Kasumi-1 (cell line): ENCODE measurements at regions not wholly inside any gene's neighbourhood (a gene's known extent, or its start where the extent isn't known, plus 50 kb on each side); places are given as distances from the start of the nearest gene placed in this dataset.
A peak's percentile ranks its signal among the peaks of the same experiment; 100 is the strongest.
"Not testable (repeated sequence)": the region's sequence is repeated elsewhere in the genome, so short reads cannot be mapped to it uniquely, and the experiment has no call there.

Experiments
- DNase-seq, 2 experiments: peaks; one replicate each; lab custom pipeline; 2025; lab: John Stamatoyannopoulos, UW

DNA sequence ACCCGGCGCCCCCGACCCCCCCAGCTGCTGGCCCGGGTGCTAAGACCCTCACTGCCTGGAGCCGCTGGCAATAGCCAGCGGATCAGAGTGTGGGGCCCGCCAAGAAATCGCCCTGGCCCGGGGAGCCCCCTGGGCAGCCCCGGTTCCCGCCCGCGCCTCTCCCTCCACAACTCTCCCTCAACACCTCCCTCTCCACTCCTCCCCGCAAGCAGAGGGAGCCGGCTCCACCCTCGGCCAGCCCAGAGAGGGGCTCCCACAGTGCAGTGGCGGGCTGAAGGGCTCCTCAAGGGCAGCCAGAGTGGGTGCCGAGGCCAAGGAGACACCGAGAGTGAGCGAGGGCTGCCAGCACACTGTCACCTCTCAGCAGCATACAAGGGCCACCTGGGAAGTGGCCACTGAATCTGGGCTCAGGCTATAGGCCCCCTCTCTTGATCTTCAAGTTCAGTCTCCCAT, 385.5 kb downstream of the SEC14L1 start:
- no peak for DNase-seq

DNA sequence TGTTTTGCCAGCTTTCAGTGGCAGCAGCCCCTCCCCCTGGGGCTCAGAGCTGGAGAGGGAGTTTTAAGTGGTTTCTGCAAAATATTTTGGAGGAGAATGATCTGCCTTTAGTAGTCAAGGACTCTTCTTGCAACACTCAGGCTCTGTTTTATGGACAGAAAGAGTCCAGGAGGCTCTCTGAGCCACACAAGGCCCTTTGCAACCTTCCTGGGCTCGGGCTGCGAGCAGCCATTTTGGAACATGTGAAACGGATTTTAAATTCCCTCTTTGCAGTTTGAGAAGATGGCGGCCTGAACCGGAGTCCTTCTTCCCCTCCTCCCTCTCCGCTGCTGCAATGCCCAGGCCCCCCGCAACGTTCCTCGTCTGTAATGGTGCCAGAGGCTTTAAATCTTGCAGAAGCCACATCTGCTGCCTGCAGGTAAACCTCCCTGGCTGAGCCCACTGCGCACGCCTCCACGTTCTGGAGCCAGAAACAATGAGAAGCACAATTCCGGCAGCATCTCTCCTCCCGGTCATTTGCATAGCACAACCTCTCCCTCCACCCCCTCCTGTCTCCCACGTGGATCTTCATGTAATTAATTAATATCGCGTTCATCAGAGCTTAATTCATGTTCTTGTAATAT, 386.1 kb downstream of the SEC14L1 start:
- no peak for DNase-seq

- no peak for DNase-seq
Observed at GRCh38 chr17:77527409-77527808, 386.6 kb downstream of the SEC14L1 start.

GRCh38 chr17:77527836-77528505, 387.2 kb downstream of the SEC14L1 start:
- no peak for DNase-seq

- peak; percentile 10 to 29 for DNase-seq
Observed at GRCh38 chr17:77528516-77529327, 388.0 kb downstream of the SEC14L1 start.

DNA sequence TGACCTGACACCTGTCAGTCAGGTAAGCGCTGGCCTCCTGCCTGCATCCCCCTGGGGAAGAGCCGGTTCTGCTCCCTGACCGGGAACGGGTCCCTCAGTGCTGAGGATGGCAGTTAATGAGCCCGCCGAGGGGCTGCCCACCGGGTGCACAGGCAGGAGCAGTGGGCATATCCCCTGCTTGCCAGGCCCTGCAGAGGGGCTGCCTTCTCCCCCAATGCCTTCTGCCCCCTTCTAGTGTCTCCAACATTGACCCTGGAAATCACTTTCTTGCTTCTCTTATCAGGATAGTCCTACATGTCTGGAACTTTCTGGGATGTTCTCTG, 388.5 kb downstream of the SEC14L1 start:
- no peak for DNase-seq

DNA sequence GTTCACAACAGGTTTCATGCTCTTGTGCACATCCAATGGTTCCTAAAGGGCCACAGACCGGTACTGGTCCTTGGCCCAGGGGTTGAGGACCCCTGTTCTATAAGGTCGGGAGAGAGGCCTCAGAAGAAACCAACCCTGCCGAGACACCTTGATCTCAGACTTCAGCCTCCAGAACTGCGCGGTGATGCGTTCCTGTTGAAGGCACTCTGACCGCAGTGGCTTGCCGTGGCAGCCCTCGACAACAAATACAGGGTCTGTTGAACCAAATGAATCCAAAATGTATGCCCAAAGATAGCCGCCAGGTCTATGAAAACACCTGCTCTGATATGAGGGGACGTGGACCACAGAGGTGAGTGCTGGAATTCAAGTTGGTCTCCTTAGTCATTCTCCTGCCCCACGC, 389.8 kb downstream of the SEC14L1 start:
- no peak for DNase-seq

DNA sequence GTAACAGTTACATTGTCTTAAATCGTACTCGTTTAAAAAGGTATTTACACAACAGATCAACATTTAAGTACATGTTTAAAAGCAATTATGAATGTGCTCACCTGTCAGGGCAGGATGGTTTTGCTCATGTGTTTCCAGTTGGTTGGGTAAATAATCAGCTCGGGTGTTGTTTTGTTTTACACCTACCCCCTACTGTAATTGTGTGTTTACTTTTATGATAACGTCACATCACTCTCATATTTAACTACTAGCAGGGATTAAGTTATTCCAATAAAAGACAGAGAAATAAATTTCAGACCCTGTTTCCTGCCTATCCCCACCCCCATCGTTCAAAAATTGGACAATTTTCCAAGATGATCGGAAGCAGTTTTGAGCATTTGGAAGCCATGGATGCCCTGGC, 390.2 kb downstream of the SEC14L1 start:
- no peak for DNase-seq

GRCh38 chr17:77531641-77532040, 390.9 kb downstream of the SEC14L1 start:
- no peak for DNase-seq

DNA sequence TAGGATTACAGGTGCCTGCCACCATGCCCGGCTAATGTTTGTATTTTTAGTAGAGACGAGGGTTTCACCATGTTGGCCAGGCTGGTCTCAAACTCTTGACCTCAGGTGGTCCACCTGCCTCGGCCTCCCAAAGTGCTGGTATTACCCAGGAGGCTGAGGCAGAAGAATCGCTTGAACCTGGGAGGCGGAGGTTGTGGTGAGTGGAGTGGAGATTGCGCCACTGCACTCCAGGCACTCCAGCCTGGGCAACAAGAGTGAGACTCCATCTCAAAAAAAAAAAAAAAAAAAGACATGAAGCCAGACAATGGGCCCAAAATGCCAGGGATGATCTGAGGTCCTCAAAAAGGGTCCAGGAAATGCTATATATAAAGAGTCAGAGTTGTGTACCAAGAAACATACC, 392.9 kb downstream of the SEC14L1 start:
- not testable (repeated sequence) for DNase-seq

DNA sequence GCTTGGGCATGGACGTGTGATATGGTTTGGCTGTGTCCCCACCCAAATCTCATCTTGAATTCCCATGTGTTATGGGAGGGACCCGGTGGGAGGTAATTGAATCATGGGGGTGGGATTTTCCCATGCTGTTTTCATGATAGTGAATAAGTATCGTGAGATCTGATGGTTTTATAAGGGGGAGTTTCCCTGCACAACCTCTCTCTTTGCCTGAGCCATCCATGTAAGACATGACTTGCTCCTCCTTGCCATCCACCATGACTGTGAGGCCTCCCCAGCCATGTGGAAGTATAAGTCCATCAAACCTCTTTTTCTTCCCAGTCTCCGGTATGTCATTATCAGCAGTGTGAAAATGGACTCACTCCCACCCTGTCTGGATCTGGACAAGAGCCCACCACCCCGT, 393.4 kb downstream of the SEC14L1 start:
- DNase-seq, result no peak

- DNase-seq, result no peak
Observed at GRCh38 chr17:77535435-77535834, 394.7 kb downstream of the SEC14L1 start.

DNA sequence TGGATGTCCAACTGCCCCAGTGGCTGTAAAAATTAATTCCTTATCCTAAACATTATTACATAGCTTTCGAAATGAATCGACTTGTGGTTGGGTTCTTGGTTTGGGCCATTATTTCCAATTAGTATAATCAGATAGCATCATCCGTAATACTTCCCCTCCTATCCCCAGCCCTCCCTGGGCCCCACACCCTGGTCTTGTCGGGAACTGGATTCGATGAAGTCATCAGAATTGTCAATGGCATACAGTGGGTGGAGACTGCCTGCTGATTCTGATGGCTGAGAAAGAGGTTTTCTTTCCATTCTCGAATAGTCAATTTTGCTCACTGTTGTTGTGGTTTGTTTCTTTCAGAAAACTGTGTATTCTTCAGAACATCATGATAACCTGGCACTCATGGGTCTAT, 395.1 kb downstream of the SEC14L1 start:
- no peak for DNase-seq

DNA sequence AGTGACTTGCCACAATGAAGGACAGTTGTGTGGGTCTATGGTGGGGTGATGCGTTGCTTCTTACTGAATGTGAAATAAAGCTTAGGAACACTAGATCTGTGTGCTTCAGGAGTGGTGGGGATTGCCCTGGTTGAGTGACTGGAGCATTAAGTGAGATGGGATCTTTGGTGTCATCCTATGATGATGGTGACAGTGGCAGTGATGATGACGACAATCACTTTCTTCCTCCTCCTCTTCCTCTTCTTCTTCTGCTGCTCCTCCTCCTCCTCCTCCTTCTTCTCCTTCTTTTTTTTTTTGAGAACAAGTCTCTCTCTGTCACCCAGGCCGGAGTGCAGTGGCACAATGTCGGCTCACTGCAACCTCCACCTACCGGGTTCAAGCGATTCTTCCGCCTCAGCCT, 396.8 kb downstream of the SEC14L1 start:
- DNase-seq, result no peak

- DNase-seq, result no peak
Observed at GRCh38 chr17:77540531-77540930, 399.8 kb downstream of the SEC14L1 start.

- DNase-seq, result no peak
Observed at GRCh38 chr17:77540975-77541374, 400.2 kb downstream of the SEC14L1 start.

- no peak for DNase-seq
Observed at GRCh38 chr17:77542011-77542410, 401.2 kb downstream of the SEC14L1 start.

- DNase-seq, result peak; percentile 92 to 95
Observed at GRCh38 chr17:77542551-77543490, 402.1 kb downstream of the SEC14L1 start.

GRCh38 chr17:77543801-77544200, 403.0 kb downstream of the SEC14L1 start:
- no peak for DNase-seq

DNA sequence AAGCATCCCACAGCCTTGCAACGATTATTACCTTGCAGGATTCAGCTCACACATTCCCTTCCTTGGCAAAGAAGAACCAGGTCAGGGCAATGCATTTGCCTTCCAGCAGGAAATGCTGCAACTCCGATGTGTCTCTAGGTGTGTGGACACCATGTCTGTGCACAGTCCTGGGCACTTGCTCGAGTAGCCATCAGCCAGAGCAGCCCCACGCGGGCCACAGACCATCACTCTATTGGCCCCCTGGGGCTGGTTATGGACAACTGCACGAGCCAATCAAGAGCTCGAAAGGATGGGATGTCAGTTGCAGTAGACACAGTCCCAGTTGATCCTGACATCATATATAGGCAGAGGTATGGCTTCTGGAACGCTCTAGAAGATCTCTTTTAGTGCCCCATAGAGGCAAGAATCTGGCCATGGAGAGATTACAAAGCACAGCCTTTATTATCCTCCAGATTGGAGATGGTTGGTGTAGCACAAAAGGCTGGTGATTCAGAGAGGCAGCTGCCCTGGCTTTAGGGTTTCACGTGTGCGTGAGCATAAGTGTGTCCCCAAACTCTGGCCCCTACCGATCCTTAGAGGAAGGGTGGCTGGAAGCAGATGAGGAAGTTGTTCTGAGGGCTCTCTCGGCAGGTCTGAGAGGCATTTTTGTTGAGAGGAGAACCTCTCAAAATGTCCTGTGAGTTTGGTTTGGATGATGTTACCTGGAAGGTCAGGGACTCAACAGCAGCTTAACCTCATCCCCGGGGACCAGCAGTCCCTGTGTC, 403.8 kb downstream of the SEC14L1 start:
- DNase-seq, result peak; percentile 16 to 31

DNA sequence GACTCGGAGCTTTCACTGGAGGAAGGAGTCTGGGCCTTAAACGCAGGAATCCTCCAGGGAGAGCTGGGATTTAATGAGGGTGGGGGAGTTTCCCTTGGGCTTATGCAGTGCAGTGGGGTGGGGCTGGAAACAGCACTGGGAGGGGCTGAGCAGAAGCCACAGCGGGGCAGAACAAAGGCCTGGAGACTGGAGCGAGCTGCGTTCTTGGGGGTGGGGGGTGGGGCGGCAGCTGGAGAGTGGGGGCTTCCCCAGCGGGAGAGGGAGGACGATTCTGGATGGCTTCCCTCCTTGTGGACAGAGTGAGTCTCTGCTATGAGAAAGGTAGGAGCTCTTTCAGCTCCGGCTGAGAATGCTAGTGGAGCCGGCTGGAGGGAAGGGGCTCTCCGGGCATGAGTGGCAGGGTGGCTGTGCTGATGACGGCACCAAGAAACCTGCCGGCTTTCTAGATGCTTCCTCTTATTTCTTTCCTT, 406.0 kb downstream of the SEC14L1 start:
- no peak for DNase-seq
